HepG2 (cell line): ENCODE measurements at regions not wholly inside any gene's neighbourhood (a gene's known extent, or its start where the extent isn't known, plus 50 kb on each side); places are given as distances from the start of the nearest gene placed in this dataset.

Source experiments
- ATAC-seq: fragments of 200-7000 bp; cut with Tn5 transposase; 3 replicates; pipeline ENCODE4 v1.9.1; 2020; ENCODE audit warnings: mild to moderate bottlenecking, moderate library complexity
- BruUV-seq: library from RNA; stranded (reverse); fragments of 400-500 nt; replicated peaks from 2 replicates; lab custom pipeline; 2021; lab: Mats Ljungman, UMichigan
- CTCF ChIA-PET: fragments of 300-600 bp; formaldehyde crosslinking; extraction: SDS; loops from one replicate; lab custom pipeline; 2021; ENCODE audit warnings: low total read pairs, inconsistent platforms, low intra/inter-chr PET ratio; lab: Yijun Ruan, JAX
- POLR2A ChIA-PET: fragments of 350-600 bp; sonication (Branson Sonifier 250); formaldehyde crosslinking; loops from one replicate; lab custom pipeline; 2020; ENCODE audit warnings: antibody characterized with exemption, inconsistent platforms; lab: Yijun Ruan, JAX
- DNase-seq: peaks from one replicate; pipeline ENCODE4 v3.0.0-alpha.2; 2015; ENCODE audit warnings: low spot score
- FAIRE-seq: peaks from 3 replicates; lab custom pipeline; 2011; peaks lifted over from hg19 to GRCh38; lab: Jason Lieb, UNC
- H2AFZ ChIP-seq: one replicate; pipeline ENCODE4 v1.6.1; 2011; ENCODE audit warnings: low read length, inconsistent platforms
- H3K27ac ChIP-seq: fragments of 300-600 bp; 3 replicates; pipeline ENCODE4 v1.8.0; 2011; ENCODE audit warnings: mixed run types, mild to moderate bottlenecking, mixed read lengths, low read length, inconsistent platforms; ENCODE audit not compliant: insufficient read depth; ENCODE audit errors: extremely low read length
- H3K27me3 ChIP-seq, 2 experiments: fragments of 200-600 bp in 1 of 2; 2 replicates in 1 of 2; 3 replicates in 1 of 2; pipeline versions ENCODE4 v1.6.0 to v1.8.0; 2011; ENCODE audit warnings: low read length in 2 of 2, mild to moderate bottlenecking in 2 of 2, moderate library complexity in 2 of 2, inconsistent platforms in 1 of 2; ENCODE audit not compliant: insufficient read depth in 2 of 2, control insufficient read depth in 1 of 2
- H3K36me3 ChIP-seq, 2 experiments: fragments of 200-600 bp in 1 of 2; replicated peaks in 1 of 2; 2 replicates in 1 of 2; 3 replicates in 1 of 2; pipeline versions ENCODE4 v1.5.1 to v1.8.0; 2011; ENCODE audit warnings: low read length in 2 of 2, inconsistent platforms in 1 of 2; ENCODE audit not compliant: insufficient read depth in 2 of 2, control insufficient read depth in 1 of 2
- H3K4me1 ChIP-seq: 2 replicates; pipeline ENCODE4 v1.5.1; 2012; ENCODE audit warnings: low read length, inconsistent platforms; ENCODE audit not compliant: insufficient read depth
- H3K4me2 ChIP-seq: 2 replicates; pipeline ENCODE4 v1.6.0; 2011; ENCODE audit warnings: low read depth, low read length, inconsistent platforms
- H3K4me3 ChIP-seq, 3 experiments: fragments of 200-600 bp in 1 of 3; sonication (generic), shearing (Covaris generic) in 1 of 3; replicated peaks in 1 of 3; 2 replicates each; pipeline ENCODE4 v1.5.1; 2011 to 2016; ENCODE audit warnings: low read length in 3 of 3, inconsistent platforms in 2 of 3, low read depth in 2 of 3, mild to moderate bottlenecking in 2 of 3, control low read depth in 1 of 3, mixed read lengths in 1 of 3; ENCODE audit not compliant: insufficient read depth in 1 of 3
- H3K79me2 ChIP-seq: one replicate; pipeline ENCODE4 v1.6.1; 2011; ENCODE audit warnings: low read length, inconsistent platforms; ENCODE audit not compliant: insufficient read depth
- H3K9ac ChIP-seq: 2 replicates; pipeline ENCODE4 v1.6.0; 2011; ENCODE audit warnings: mild to moderate bottlenecking, low read depth, low read length, inconsistent platforms; ENCODE audit not compliant: insufficient read depth
- H3K9me3 ChIP-seq: 2 replicates; pipeline ENCODE4 v1.5.1; 2012; ENCODE audit warnings: mild to moderate bottlenecking, low read length
- H4K20me1 ChIP-seq: 2 replicates; pipeline ENCODE4 v1.6.0; 2011; ENCODE audit warnings: inconsistent platforms, mild to moderate bottlenecking, low read length, moderate library complexity; ENCODE audit not compliant: insufficient read depth
- GABPA ChIP-seq, 2 experiments: IDR thresholded peaks; 2 replicates each; pipeline ENCODE4 v1.6.1; 2011 to 2016; ENCODE audit warnings: low read depth in 2 of 2, low read length in 1 of 2, missing biosample characterization in 1 of 2, missing genetic modification characterization in 1 of 2
- NFATC3 ChIP-seq: sonication (generic); formaldehyde crosslinking; IDR thresholded peaks from 2 replicates; pipeline ENCODE4 v1.5.1; 2020; ENCODE audit warnings: mild to moderate bottlenecking, missing genetic modification reagents
- POLR2G ChIP-seq: fragments of 200-400 bp; formaldehyde crosslinking; IDR thresholded peaks from 2 replicates; pipeline ENCODE4 v1.6.1; 2018; ENCODE audit warnings: mild to moderate bottlenecking, low read depth, low read length, moderate library complexity
- RARG ChIP-seq: sonication (generic); formaldehyde crosslinking; IDR thresholded peaks from 2 replicates; pipeline ENCODE4 v1.4.0; 2020; ENCODE audit warnings: low read depth, mild to moderate bottlenecking, missing genetic modification reagents
- SP1 ChIP-seq, 2 experiments: fragments of 450-650 bp in 1 of 2; sonication (generic) in 1 of 2; formaldehyde crosslinking in 1 of 2; IDR thresholded peaks; 2 replicates each; pipeline versions ENCODE4 v1.4.0 to v1.6.1; 2016 to 2020; ENCODE audit warnings: missing genetic modification reagents in 1 of 2
- SSRP1 ChIP-seq: IDR thresholded peaks from 2 replicates; pipeline ENCODE4 v1.6.1; 2016; ENCODE audit warnings: control low read depth
- SUZ12 ChIP-seq: fragments of 150-350 bp; IDR thresholded peaks from 2 replicates; pipeline ENCODE4 v1.6.1; 2014; ENCODE audit warnings: low read depth, low read length
- TEAD2 ChIP-seq: sonication (generic); formaldehyde crosslinking; IDR thresholded peaks from 2 replicates; pipeline ENCODE4 v1.9.0; 2021; ENCODE audit warnings: missing genetic modification reagents
- ZC3H13 ChIP-seq: sonication (generic); formaldehyde crosslinking; IDR thresholded peaks from 2 replicates; pipeline ENCODE4 v1.8.1; 2023; ENCODE audit warnings: mild to moderate bottlenecking, missing genetic modification reagents, moderate library complexity
- ZNF44 ChIP-seq: sonication (generic); formaldehyde crosslinking; IDR thresholded peaks from 2 replicates; pipeline ENCODE4 v1.5.1; 2020; ENCODE audit warnings: mild to moderate bottlenecking, missing genetic modification reagents
- ZNF629 ChIP-seq: sonication (generic); formaldehyde crosslinking; conservative IDR thresholded peaks from 2 replicates; pipeline ENCODE4 v1.5.0; 2020; ENCODE audit warnings: missing genetic modification reagents
- WGBS: methylation state at CpG from one replicate; pipeline ENCODE4 v1.1.6; 2017; ENCODE audit warnings: low lambda C conversion rate; 5-methylcytosine and 5-hydroxymethylcytosine counted together
- in situ Hi-C: cut with HindIII; loops from 2 replicates; pipeline ENCODE4 v1.10.0; 2017; ENCODE audit warnings: low pct_unique_long_range_greater_than_20kb; ENCODE audit not compliant: extremely low pct_ligation_motif_present
- intact Hi-C: fragments of 100-400 bp; cut with micrococcal nuclease; formaldehyde crosslinking; loops from one replicate; pipeline ENCODE4 v1.10.0; 2022; ENCODE audit not compliant: unreplicated experiment

- TF ChIP-seq GABPA (IDR thresholded peaks at IDR 0.05; ENCODE audit: low read depth, low read length) (no peak), GABPA (CRISPR knock-in tag; IDR thresholded peaks at IDR 0.05; ENCODE audit: low read depth) (no peak), ZNF44 (CRISPR knock-in tag) (no peak), ZC3H13 (CRISPR knock-in tag) (no peak), ZNF629 (CRISPR knock-in tag) (no peak), SP1 (IDR thresholded peaks at IDR 0.05) (no peak), SP1 (CRISPR knock-in tag; IDR thresholded peaks at IDR 0.05) (no peak), NFATC3 (CRISPR knock-in tag) (no peak), SSRP1 (CRISPR knock-in tag) (no peak), SUZ12 (no peak), RARG (no peak), TEAD2 (CRISPR knock-in tag) (no peak)
These were observed 666.4 kb downstream of the OLFM4 start (continued) for GRCh38 chr13:53694814-53695532.

- Histone ChIP-seq H3K27me3 (no peaks in the 10 kb centered on the region), H3K4me1 (no peaks in the 10 kb centered on the region), H4K20me1 (no peaks in the 10 kb centered on the region), H3K9me3 (peaks cover 84% of the 10 kb centered on the region), H3K27ac (no peak overlapping the region), H3K36me3 (no peaks in the 10 kb centered on the region), H3K79me2 (no peaks in the 10 kb centered on the region), H3K4me3 (no peak overlapping the region), H3K4me2 (no peak overlapping the region), H2AFZ (no peak overlapping the region), H3K9ac (no peak overlapping the region)
- DNase-seq: no peak
- intact Hi-C loops: no loop called here
- POLR2A ChIA-PET: no interaction called here
- CTCF ChIA-PET: no interaction called here
- in situ Hi-C loops: no loop called here
- 1% methylated on average over 2 of the region's 2 CpGs for WGBS
- BruUV-seq: no TSS peak
- no peak for FAIRE-seq
- no peak for ATAC-seq
- TF ChIP-seq POLR2G: no peak
These were observed 674.9 kb downstream of the OLFM4 start for GRCh38 chr13:53703371-53704080.
